ENCODE measurements at regions not wholly inside any gene's neighbourhood (a gene's known extent, or its start where the extent isn't known, plus 50 kb on each side); places are given as distances from the start of the nearest gene placed in this dataset.
"Not testable (repeated sequence)": the region's sequence is repeated elsewhere in the genome, so short reads cannot be mapped to it uniquely, and the experiment has no call there.

DNA sequence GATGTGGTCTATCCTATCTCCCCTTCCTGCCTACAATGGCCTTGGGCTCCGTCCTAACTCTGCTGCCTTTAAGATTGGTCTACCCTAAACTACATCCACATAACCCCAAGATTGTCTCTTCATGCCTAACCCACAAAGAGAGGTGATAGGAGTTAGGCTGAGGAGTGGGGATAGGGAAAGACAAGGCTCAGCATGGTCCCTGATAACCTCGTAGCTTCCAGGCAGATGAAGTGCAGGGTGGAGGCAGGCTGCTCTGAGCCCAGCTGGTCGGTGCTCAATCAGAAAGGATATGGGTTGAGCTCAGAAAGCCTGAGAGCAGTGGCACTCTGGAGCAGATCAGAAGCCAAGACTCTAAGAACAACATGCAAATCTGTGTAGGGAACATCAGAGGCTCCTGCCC lies 87.1 kb upstream of the KIF2A start:
- not testable (repeated sequence) for TF ChIP-seq SUZ12 (IDR thresholded peaks at IDR 0.05; ENCODE audit: extremely low read depth, insufficient read depth, insufficient read length); YY1 (IDR thresholded peaks at IDR 0.05; ENCODE audit: insufficient read depth, insufficient read length); ZNF274 (IDR thresholded peaks at IDR 0.05; ENCODE audit: low read depth, low read length)

Data from NT2/D1 (cell line).